T-helper 1 cell (primary cell): ENCODE measurements at regions not wholly inside any gene's neighbourhood (a gene's known extent, or its start where the extent isn't known, plus 50 kb on each side); places are given as distances from the start of the nearest gene placed in this dataset.
A peak's percentile ranks its signal among the peaks of the same experiment; 100 is the strongest.
"Not testable (repeated sequence)": the region's sequence is repeated elsewhere in the genome, so short reads cannot be mapped to it uniquely, and the experiment has no call there.

Source experiments
- DNase-seq, 5 donors: peaks; one replicate each; pipeline ENCODE4 v3.0.0-alpha.2; 2012 to 2020

DNA sequence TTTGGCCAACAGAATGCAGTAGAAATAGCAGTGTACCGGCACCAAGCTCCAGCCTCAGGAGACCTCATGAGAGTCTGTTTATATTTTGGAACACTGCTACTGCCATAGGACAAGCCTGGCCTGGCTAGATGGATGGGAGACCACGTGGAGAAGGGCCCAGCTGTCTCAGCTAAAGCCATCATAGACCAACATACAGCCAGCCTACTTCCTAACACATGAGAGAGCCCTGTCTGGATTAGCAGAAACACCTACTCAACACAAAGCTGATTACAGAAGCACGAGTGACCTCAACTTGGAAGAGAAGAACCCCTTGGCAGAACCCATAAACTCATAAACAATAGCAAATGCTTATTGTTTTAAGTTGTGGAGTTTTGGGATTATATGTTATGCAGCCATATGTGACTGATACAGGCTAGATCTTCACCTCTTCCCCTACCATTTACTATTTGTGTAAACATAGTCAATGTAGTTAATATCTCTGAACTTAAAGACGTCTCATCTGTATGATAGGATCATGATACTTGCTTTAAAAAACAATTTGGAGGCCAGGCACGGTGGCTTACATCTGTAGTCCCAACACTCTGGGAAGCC, 199.4 kb upstream of the ZNF217 start:
- no peak for DNase-seq

DNA sequence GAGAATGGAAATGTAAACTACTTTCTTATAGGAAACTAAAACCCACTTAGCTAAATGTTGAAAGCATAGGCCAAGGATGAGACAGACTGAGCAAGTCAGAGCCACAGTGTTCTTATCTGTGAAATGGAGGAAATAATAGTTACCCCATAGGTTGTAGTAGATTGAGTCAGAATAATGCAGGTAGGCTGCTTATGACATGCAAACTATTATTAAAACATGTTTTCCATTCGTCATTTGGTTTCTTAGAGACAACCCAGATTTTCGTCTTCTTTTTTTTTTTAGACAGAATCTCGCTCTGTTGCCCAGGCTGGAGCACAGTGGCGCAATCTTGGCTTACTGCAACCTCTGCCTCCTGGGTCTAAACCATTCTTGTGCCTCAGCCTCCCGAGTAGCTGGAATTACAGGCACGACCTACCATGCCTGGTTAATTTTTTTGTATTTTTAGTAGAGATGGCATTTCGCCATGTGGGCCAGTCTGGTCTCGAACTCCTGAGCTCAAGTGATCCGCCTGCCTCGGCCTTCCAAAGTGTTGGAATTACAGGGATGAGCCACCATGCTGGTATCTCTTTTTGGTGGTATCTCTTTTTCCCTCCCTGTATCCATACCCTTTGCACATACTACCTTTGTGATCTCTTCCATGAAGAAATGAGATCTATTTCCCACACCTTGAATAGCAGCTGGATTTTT, 196.5 kb upstream of the ZNF217 start:
- DNase-seq = no peak

DNA sequence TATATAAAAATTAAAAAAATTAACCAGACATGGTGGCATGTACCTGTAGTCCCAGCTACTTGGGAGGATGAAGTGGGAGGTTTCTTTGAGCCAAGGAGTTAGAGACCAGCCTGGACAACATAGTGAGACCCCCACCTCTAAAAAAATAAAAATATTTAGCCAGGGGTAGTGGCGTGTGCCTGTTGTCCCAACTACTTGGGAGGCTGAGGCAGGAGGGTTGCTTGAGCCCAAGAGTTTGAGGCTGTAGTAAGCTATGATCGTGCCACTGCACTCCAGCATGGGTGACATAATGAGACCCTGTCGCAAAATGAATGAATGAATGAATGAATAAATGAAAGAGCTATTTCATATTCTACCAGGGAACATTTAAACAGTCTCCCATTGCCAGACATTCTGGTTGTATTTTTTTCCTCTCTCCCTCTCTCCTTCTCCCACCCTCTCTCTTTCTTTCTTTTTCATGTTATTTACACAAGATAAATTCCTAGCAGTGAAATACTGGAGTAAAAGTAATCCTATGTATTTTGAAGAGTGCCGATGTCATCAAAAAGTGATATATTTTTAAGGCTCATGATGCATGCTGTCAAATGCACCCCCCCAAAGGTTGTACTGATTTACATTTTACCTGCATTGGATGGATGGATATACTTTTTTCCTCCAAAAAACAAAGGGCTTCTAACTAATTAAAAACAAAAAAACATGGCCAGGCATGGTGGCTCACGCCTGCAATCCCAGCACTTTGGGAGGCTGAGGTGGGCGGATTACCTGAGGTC, 194.8 kb upstream of the ZNF217 start:
- DNase-seq = no peak

DNA sequence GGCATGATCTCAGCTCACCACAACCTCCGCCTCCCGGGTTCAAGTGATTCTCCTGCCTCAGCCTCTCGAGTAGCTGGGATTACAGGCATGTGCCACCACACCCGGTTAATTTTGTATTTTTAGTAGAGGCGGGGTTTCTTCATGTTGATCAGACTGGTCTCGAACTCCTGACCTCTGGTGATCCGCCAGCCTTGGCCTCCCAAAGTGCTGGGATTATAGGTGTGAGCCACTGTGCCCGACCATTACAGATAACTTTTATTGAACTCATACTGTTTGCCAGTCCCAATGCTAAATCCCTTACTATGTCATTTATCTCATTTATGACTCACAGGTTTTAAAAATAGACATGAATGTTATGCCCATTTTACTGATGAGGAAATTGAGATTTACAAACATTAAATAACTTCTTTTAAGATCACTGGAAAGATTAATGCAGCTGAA, 193.9 kb upstream of the ZNF217 start:
- DNase-seq = not testable (repeated sequence)

DNA sequence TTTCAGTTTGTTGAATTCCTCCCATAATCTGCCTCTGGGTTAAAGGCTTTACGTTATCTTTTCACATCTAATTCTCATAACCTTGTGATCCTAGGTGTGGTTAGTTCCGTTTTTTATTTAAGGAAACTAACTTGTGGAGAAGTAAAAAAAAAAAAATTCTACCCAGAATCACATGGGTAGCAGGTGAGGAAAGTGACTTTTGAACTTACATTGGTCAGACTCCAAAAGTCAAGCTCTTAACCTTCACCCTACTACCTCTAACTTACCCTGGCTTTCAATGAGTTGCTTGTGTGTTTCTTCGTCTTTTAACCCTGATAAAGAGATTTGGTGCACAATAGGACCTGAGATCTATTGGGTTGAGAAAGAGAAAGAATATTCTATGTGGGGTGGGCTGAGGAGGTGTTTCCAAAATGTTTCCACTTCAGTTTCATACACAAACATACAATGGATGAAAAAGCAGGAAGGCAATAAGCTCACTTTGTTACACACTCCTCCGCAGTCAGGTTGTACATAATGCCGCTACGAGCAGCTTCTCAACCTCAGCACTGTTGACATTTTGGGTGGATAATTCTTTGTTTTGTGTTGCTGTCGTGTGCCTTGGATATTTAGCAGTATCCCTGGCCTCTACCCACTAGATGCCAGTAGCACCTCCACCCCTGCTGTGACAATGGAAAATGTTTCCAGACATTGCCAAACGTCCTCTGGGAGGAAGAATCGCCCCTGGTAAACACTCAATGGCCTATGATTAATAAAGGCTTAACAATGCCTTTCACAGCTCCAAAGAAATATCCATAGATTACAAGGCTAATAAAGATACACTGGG, 193.0 kb upstream of the ZNF217 start:
- DNase-seq = no peak

DNA sequence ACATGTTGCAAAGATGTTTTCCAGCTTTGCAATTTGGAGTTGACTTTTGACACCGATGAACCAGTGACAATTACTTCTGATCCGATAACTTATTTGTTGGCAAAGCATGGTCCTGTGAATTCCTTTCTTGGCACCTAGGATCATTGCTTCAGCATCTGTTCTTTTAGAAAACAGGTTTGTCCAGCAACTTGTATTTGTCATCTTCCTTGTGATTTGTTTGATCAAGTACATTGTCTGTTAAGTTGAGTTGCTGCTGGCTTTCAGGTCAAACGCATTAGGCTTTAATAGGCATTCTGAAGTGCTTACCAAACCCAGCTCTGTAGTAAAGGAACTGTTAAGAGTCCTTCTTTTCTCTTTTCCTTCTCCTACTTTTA, 192.4 kb upstream of the ZNF217 start:
- no peak for DNase-seq

DNA sequence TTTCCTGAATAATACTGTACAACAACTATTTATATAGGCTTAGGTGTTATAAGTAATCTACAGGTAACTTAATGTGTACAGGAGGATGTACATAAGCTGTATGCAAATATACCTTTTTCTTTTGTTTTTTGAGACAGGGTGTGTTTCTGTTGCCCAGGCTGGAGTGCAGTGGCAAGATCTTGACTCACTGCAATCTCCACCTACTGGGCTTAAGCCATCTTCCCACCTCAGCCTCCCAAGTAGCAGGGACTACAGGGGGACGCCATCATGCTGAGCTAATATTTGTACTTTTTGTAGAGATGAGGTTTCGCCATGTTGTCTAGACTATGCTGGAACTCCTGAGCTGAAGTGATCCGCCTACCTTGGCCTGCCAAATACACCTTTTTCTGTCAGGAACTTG, 191.7 kb upstream of the ZNF217 start:
- DNase-seq = no peak

DNA sequence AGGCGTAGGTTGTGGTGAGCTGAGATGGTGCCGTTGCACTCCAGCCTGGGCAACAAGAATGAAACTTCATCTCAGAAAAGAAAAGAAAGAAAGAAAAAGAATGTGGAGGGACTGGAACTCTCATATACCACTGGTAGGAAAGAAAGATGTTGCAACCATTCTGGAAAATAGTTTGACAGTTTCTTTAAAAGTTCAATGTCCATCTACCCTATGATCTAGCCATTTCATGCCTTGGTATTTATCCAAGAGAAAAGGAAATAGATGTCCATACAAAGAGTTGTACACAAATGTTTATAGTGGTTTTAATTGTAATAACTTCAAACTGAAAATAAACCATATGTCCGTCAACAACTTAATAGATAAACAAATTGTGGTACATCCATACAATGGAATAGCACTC, 190.1 kb upstream of the ZNF217 start:
- no peak for DNase-seq

DNA sequence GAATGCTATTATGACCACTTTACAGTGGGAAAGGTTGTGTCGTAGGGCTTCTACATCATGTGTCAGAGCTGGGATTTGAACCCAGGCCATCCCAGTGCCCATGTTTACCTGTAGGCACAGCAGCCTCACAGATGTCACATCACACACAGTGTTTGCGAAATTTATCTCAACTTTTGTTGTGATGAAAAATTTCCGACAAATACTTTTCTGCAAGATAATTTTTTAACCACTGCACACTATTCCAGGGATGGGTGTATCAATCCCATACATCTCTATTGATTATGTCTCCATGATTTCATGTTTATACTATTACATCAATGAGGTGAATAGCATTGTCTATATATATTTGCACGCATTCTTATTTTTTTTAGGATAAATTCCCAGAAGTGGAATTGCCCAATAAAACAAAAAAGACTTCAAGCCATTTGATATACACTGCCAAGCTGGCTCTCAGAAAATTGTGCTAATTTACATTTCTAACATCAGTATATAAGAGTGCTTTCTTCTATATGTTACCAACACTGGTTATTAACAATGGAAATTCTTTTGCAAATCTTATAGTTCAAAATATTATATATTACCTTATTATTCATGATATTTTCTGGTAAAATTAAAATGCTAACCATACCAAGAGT, 189.1 kb upstream of the ZNF217 start:
- no peak for DNase-seq

DNA sequence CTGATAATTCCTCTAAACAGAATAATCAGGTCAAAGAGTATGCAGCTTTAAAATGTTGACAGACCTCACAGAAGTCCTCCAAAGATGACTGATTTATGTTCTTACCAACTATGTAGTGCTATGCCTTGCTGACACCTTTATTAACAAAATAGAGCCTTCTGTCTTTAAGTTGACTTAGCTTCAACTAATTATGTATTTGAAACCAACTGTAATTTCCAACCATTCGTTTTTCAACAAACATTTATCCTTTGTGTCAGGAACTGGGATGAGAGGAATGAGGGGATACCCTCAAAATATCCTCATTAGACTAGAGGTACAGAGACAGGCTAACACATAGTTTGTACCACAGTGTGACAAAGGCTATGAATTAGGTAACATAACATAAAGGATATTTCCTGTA, 186.2 kb upstream of the ZNF217 start:
- DNase-seq = no peak

DNA sequence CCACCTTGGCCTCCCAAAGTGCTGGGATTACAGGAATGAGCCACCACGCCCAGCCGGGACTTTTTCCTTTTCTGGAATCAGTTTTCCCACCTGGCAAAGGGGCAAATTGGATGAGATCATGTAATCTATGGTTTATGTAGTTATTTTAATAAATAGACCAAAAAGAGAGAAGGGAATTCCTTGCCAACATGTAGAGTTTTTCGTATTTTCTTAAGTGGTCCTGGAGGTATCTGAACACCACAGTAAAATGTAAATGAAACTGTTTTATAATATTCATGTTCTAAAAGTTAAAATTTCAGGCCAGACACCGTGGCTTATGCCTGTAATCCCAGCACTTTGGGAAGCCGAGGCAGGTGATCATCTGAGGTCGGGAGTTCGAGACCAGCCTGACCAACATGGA, 185.1 kb upstream of the ZNF217 start:
- DNase-seq = no peak

DNA sequence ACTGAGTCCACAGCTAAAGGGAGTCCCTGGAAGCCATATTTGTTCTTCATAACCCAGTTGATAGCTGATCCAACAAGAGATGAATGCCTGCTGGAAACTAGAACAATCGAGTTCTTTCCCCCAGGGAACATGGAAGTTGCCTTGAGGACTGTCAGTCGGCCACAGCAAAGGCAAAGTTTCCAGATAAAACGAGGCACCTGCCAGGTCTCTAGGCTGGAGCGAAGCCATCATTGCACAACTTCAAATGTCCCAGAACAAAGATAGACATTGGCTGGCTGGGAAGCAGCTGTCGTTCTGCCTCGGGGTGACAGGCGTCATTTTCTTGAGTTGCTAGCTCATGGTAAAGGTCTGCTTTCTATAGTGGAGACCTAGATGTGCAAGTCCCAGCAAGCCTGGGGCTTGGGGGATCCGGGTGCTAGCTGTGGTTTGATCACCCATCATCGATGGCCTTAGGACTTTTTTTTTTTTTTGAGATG, 184.4 kb upstream of the ZNF217 start:
- DNase-seq = no peak

DNA sequence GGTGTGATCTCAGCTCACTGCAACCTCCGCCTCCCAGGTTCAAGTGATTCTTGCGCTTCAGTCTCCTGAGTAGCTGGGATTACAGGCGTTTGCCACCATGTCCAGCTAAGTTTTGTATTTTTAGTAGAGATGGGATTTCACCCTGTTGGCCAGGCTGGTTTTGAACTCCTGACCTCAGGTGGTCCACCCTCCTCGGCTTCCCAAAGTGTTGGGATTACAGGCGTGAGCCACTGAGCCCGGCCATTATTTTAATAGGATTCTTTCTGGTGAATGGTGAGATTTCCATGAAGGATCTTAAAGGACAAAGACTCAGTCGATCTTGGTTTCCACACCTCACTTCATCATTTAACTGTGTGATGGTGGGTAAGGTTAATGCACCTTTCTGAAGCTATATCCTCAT, 183.8 kb upstream of the ZNF217 start:
- not testable (repeated sequence) for DNase-seq

DNA sequence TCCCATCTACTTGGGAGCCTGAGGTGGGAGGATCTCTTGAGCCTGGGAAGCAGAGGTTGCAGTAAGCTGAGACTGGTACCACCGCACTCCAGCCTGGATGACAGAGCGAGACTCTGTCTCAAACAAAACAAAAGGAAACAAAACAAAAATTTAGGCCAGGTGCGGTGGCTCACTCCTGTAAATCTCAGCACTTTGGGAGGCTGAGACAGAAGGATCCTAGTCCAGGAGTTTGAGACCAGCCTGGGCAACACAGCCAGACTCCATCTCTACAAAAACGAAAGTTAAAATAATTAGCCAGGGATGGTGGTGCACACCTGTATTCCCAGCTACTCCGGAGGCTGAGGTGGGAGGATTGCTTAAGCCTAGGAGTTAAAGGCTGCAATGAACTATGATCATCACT, 183.2 kb upstream of the ZNF217 start:
- no peak for DNase-seq

DNA sequence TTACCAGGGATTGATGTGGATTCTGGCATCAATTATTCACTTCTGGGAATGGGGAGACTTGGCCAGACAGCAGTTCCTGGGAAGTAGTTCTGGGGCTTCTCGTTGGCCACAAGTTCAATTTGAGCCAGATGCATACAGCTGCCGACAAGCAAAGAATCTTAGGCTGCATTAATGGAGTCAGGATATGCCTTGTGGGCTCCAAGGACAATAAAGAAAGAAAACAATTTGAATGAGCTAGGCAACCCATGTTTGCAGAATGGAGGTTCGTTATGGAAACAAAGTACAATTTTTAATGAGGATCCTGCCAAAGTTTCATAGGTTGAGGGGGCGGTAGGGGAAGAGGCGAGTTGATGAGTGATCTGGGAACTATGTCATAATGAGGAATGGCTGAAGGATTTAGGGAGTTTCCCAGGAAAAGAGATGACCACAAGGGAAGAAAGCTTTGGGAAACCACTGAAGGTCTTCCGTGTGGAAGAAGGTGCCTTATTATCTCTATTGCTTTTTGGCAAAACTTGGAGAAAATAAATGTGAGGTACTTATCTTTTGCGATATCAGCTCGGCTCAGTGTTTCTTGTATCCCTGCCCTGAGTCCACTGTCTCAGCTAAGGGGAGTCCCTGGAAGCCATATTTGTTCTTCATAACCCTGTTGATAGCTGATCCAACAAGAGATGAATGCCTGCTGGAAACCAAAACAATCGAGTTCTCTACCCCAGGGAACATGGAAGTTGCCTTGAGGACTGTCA, 181.0 kb upstream of the ZNF217 start:
- no peak for DNase-seq

DNA sequence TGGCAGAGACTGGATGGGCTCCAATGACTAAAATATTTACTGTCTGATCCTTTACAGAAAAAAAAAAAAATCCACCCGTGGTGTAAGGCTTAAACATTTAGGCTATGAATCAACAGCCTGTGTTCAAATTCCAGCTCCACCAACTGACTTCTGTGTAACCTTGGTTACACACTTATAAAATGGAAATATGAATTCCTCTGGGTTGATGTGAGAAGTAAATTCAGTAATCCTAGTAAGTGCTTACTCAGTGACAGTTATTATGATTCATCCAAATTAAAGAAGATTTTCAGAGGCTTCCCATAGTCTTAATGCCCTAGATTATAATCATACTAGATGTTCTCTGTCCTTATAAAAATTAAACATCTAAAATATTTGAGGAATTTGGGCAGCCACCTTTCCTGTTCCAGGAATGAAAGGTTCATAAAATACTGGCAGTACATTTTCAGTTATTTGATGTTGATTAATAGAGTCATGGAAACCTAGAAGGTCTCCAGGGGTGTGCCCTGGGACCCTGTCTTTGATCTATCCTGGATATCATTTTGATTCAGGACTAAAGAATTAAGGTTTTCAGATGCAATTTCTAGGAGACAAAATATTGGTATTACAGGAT, 180.3 kb upstream of the ZNF217 start:
- DNase-seq = no peak

DNA sequence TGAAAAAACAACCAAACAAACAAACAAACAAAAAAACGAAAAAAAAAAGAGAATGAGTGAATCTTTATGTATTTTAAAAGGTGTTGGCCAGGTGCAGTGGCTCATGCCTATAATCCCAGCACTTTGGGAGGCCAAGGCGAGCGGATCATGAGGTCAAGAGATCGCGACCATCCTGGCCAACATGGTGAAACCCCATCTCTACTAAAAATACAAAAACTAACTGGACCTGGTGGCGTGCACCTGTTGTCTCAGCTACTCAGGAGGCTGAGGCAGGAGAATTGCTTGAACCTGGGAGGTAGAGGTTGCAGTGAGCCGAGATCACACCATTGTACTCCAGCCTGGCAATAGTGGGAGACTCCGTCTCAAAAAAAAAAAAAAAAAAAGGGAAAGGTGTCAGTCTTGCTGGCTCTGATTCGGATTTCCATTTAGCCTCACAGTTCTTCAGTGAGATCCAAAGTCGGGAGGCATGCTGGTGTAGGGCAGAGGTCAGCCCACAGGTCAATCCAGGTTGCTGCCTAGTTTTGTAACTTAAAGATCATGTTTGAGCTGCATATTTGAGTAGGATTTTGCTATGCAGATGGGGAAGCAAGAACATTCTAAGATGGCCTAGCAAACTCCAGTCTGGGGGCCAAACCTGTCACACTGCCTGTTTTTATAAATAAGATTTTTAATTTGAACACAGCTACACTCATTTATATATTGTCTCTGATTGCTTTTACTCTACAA, 179.6 kb upstream of the ZNF217 start:
- DNase-seq = not testable (repeated sequence)

DNA sequence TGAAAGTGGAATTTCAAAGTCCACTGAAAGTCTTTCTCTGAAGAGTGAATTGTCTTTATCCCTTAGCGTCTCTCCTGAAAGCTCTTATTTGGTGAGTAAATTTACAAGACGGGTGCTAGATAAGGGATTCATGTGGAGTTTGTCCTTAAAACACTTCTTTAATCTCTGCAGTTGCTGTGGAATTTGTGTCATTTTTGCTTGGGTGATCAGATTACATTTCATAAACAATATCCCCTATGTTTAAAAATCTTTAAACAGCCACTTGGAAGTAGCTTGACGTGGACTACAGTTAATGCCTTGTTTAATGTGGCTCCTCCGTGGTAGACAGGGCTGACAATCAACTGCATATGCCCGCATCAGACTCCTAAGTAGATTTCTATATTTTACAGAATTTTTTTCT, 175.4 kb upstream of the ZNF217 start:
- DNase-seq = no peak

DNA sequence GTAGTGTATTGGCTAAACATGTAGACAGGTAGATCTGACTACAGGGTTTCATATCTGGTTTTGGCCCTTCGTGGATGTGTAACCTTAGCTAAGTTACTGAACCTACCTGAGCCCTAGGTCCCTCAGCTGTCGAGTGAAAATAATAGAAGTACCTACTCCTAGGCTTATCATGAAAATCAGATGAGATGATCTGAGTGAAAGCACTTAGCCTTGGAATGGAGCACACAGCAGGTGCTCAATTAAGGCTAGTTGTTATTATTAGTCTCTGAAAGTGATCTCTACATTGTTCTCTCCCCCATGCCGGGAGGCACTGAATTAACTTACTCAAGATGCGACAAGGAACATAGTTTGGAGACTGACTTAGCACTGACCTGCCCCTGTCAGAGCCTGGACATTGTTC, 174.7 kb upstream of the ZNF217 start:
- DNase-seq = no peak

DNA sequence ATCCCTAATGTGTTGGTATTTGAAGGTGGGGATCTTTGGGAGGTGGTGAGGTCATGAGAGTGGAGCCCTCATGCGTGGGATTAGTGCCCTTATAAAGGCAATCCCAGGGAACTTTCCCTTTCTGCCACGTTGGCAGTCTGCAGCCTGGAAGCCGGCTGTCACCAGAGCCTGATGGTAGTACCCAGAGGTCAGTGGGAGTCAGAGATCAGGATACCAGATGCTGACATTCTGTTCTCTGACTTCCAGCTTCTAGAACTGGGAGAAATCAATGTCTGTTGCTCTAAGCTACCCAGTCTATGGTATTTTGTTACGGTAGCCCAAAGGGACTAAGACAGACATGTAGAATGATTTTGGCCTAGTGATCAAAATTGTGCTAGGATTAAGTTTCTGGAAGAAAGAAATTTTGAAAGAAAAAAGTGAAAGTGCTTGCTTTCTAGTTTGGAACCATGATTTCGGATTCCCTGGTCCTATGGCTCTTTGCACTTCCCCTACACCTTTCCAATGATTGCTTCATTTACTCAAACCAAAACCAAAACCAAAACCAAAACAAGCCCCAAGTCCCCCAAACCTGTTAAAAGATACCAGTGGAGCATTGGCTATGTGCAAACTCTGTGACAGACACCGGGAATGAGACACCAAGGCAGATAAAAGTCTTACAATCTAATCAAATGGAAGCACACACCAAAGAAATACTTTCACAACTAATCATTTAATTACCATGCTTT, 173.7 kb upstream of the ZNF217 start:
- peak in 1 of 5 donors; percentile 42 for DNase-seq
